Neural cell (in vitro differentiated cells): ENCODE measurements at regions not wholly inside any gene's neighbourhood (a gene's known extent, or its start where the extent isn't known, plus 50 kb on each side); places are given as distances from the start of the nearest gene placed in this dataset.
"Not testable (repeated sequence)": the region's sequence is repeated elsewhere in the genome, so short reads cannot be mapped to it uniquely, and the experiment has no call there.

Source experiments
- EP300 ChIP-seq: fragments of 450-650 bp; conservative IDR thresholded peaks from 2 replicates; pipeline ENCODE4 v1.6.1; 2014; ENCODE audit warnings: antibody characterized with exemption, mild to moderate bottlenecking, moderate library complexity; ENCODE audit not compliant: poor library complexity, severe bottlenecking
- EZH2 ChIP-seq: fragments of 200-600, 300-800 bp; shearing (Covaris generic), sonication (generic); IDR thresholded peaks from 2 replicates; pipeline ENCODE4 v1.6.1; 2014; ENCODE audit warnings: antibody characterized with exemption, low read length, borderline replicate concordance, mild to moderate bottlenecking; ENCODE audit not compliant: insufficient read depth, poor library complexity, severe bottlenecking
- RAD21 ChIP-seq: fragments of 450-650 bp; conservative IDR thresholded peaks from 2 replicates; pipeline ENCODE4 v1.6.1; 2014; ENCODE audit warnings: antibody characterized with exemption, mild to moderate bottlenecking, moderate library complexity
- REST ChIP-seq: IDR thresholded peaks from 2 replicates; pipeline ENCODE4 v1.6.1; 2012; ENCODE audit warnings: borderline replicate concordance
- TAF1 ChIP-seq: IDR thresholded peaks from 2 replicates; pipeline ENCODE4 v1.6.1; 2012; ENCODE audit warnings: low read depth
- TF ChIP-seq, protein P1 (sequence below): fragments of 450-650 bp; IDR thresholded peaks from 2 replicates; pipeline ENCODE4 v1.5.1; 2014; ENCODE audit warnings: antibody characterized with exemption, mild to moderate bottlenecking, moderate library complexity; ENCODE audit not compliant: poor library complexity, severe bottlenecking

- TF ChIP-seq, protein P1, sequence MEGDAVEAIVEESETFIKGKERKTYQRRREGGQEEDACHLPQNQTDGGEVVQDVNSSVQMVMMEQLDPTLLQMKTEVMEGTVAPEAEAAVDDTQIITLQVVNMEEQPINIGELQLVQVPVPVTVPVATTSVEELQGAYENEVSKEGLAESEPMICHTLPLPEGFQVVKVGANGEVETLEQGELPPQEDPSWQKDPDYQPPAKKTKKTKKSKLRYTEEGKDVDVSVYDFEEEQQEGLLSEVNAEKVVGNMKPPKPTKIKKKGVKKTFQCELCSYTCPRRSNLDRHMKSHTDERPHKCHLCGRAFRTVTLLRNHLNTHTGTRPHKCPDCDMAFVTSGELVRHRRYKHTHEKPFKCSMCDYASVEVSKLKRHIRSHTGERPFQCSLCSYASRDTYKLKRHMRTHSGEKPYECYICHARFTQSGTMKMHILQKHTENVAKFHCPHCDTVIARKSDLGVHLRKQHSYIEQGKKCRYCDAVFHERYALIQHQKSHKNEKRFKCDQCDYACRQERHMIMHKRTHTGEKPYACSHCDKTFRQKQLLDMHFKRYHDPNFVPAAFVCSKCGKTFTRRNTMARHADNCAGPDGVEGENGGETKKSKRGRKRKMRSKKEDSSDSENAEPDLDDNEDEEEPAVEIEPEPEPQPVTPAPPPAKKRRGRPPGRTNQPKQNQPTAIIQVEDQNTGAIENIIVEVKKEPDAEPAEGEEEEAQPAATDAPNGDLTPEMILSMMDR, result not testable (repeated sequence)
- not testable (repeated sequence) for TF ChIP-seq EZH2, TAF1, EP300, RAD21, REST
Observed at GRCh38 chr17:51482248-51482647, 221.9 kb downstream of the UTP18 start.
